ENCODE measurements at regions not wholly inside any gene's neighbourhood (a gene's known extent, or its start where the extent isn't known, plus 50 kb on each side); places are given as distances from the start of the nearest gene placed in this dataset.

- H3K4me3 ChIP-seq (ENCODE audit: low read length), result no peak overlapping the region
- TF ChIP-seq, protein P1, sequence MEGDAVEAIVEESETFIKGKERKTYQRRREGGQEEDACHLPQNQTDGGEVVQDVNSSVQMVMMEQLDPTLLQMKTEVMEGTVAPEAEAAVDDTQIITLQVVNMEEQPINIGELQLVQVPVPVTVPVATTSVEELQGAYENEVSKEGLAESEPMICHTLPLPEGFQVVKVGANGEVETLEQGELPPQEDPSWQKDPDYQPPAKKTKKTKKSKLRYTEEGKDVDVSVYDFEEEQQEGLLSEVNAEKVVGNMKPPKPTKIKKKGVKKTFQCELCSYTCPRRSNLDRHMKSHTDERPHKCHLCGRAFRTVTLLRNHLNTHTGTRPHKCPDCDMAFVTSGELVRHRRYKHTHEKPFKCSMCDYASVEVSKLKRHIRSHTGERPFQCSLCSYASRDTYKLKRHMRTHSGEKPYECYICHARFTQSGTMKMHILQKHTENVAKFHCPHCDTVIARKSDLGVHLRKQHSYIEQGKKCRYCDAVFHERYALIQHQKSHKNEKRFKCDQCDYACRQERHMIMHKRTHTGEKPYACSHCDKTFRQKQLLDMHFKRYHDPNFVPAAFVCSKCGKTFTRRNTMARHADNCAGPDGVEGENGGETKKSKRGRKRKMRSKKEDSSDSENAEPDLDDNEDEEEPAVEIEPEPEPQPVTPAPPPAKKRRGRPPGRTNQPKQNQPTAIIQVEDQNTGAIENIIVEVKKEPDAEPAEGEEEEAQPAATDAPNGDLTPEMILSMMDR (conservative IDR thresholded peaks at IDR 0.05; ENCODE audit: low read length), result no peak
- DNase-seq (ENCODE audit: low read depth), result no peak
Observed at GRCh38 chr18:76747676-76748075, 74.7 kb upstream of the ZNF236 start.

GRCh38 chr18:76741346-76741745, 81.0 kb upstream of the ZNF236 start:
- no peak for DNase-seq (ENCODE audit: low read depth)
- H3K4me3 ChIP-seq (ENCODE audit: low read length), result no peak overlapping the region
- TF ChIP-seq, protein P1 (conservative IDR thresholded peaks at IDR 0.05; ENCODE audit: low read length), result no peak

DNA sequence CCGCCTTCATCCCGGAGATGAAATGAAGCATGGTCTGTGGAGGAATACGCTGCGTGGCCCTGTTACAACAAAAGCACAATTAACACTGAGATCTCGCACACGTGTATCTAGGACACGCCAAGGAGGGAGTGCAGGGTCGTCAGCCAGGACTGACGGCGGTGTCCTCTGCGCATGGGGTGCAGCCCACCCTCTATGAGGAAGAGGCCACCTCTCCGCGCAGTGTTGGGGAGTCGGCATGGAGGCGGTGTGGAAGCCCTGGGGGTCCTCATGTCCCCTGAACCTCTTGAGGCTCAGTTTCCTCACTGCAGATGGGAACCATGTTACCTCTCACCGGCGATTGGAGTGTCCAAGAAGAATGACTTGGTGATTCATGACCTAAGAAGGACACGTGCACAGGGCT, 86.0 kb upstream of the ZNF236 start:
- TF ChIP-seq, protein P1 (conservative IDR thresholded peaks at IDR 0.05; ENCODE audit: low read length), result no peak
- no peak overlapping the region for H3K4me3 ChIP-seq (ENCODE audit: low read length)
- no peak for DNase-seq (ENCODE audit: low read depth)

- no peak overlapping the region for H3K4me3 ChIP-seq (ENCODE audit: low read length)
- TF ChIP-seq, protein P1 (conservative IDR thresholded peaks at IDR 0.05; ENCODE audit: low read length), result no peak
- no peak for DNase-seq (ENCODE audit: low read depth)
Observed at GRCh38 chr18:76730901-76731300, 91.5 kb upstream of the ZNF236 start.

DNA sequence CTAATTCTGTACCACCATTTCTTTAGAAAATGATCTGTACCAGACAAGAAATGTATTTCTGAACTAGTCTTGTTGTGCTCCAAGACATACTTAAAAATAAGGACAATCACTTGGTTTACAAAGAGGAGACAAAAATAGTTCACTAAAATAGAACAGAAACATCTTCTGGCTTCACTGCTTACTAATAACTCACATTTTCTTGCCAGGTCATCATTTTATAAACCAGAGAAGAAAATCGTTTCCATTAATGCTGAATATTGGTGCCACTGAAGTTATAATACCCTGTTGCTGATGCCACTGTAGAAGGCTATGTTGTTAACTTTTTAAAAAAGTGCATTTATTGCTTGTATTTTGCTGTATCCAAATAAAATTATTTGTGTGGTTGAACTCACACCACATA, 94.8 kb upstream of the ZNF236 start:
- H3K4me3 ChIP-seq (ENCODE audit: low read length), result no peak overlapping the region
- TF ChIP-seq, protein P1 (conservative IDR thresholded peaks at IDR 0.05; ENCODE audit: low read length), result no peak
- no peak for DNase-seq (ENCODE audit: low read depth)

GRCh38 chr18:76725445-76725844, 96.9 kb upstream of the ZNF236 start:
- TF ChIP-seq, protein P1 (conservative IDR thresholded peaks at IDR 0.05; ENCODE audit: low read length), result no peak
- no peak for DNase-seq (ENCODE audit: low read depth)
- H3K4me3 ChIP-seq (ENCODE audit: low read length), result no peak overlapping the region

DNA sequence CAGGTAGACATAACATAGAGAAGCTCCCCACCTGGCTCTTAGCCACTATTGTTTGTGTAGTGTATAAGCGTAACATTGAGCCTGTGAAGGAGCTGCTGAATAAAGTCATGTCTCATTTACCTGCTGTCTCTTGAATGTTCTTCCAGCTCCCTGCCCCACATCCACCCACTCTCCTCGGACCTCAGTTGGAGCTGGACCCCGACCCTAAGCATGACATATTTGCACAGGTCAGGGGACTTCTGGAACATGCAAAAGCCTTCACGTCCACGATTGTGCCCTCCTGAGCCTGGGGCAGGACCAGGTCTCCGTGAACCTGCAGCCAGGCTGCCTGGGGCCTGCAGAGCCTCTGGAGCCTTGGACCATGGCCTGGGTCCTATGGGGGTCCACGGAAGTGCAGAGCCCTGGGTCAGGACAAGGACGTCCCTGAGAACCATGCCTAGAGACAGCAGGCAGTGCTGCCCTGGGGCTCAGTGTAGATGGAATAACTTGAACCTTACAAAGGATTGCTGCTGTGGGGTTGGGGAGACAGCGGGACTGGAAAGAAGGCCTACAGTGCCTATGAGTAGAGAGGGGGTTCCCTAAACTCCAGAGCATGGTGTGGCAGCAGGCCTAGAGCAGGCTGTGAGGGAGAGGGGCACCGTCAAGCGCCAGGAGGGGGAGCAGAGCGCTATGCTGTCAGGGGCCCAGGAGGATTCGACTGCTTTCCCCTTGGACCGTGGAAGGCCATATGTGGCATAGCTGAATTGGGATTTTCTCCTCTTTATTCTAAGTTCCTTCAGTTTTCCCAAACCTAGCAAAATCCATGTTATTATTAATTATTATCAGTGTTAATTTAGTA, 99.9 kb upstream of the ZNF236 start:
- no peak overlapping the region for H3K4me3 ChIP-seq (ENCODE audit: low read length)
- DNase-seq (ENCODE audit: low read depth), result no peak
- TF ChIP-seq, protein P1 (conservative IDR thresholded peaks at IDR 0.05; ENCODE audit: low read length), result no peak

Measured in AG10803 (cell line).